Liver (tissue), 8 donors: ENCODE measurements at regions not wholly inside any gene's neighbourhood (a gene's known extent, or its start where the extent isn't known, plus 50 kb on each side); places are given as distances from the start of the nearest gene placed in this dataset.

ENCODE experiments used
- DNase-seq: peaks from one replicate; pipeline ENCODE4 v3.0.0-alpha.2; 2017; ENCODE audit warnings: low spot score
- H3K27ac ChIP-seq, 2 donors: one replicate each; pipeline ENCODE4 v1.7.0; 2013; ENCODE audit warnings: inconsistent platforms in 2 of 2, low read length in 2 of 2, control low read depth in 1 of 2, low read depth in 1 of 2, mild to moderate bottlenecking in 1 of 2
- H3K27me3 ChIP-seq, 4 donors: one replicate each; pipeline versions ENCODE4 v1.6.1 to v1.7.0; 2013; ENCODE audit warnings: low read length in 3 of 4, inconsistent platforms in 1 of 4, mild to moderate bottlenecking in 1 of 4, moderate library complexity in 1 of 4; ENCODE audit not compliant: control insufficient read depth in 4 of 4, insufficient read depth in 4 of 4
- H3K36me3 ChIP-seq, 4 donors: one replicate each; pipeline versions ENCODE4 v1.6.1 to v1.7.0; 2013; ENCODE audit warnings: low read length in 3 of 4, mild to moderate bottlenecking in 3 of 4, low read depth in 1 of 4, moderate library complexity in 1 of 4; ENCODE audit not compliant: control insufficient read depth in 4 of 4, insufficient read depth in 3 of 4
- H3K4me1 ChIP-seq, 4 donors: one replicate each; pipeline versions ENCODE4 v1.6.1 to v1.7.0; 2013; ENCODE audit warnings: low read length in 3 of 4, mild to moderate bottlenecking in 3 of 4, moderate library complexity in 1 of 4; ENCODE audit not compliant: control insufficient read depth in 4 of 4, insufficient read depth in 4 of 4
- H3K4me3 ChIP-seq, 3 donors: one replicate each; pipeline versions ENCODE4 v1.6.1 to v1.7.0; 2013; ENCODE audit warnings: low read length in 3 of 3, control low read depth in 1 of 3, low read depth in 1 of 3, mild to moderate bottlenecking in 1 of 3
- H3K9ac ChIP-seq, 2 donors: one replicate each; pipeline ENCODE4 v1.7.0; 2013; ENCODE audit warnings: low read length in 2 of 2, mild to moderate bottlenecking in 2 of 2, moderate library complexity in 2 of 2, control low read depth in 1 of 2, low read depth in 1 of 2
- H3K9me3 ChIP-seq, 4 donors: one replicate each; pipeline versions ENCODE4 v1.6.1 to v1.7.0; 2013; ENCODE audit warnings: low read length in 3 of 4; ENCODE audit not compliant: control insufficient read depth in 4 of 4
- EGR1 ChIP-seq, 2 donors: IDR thresholded peaks; 2 replicates each; pipeline ENCODE4 v1.6.1; 2016 to 2018; ENCODE audit warnings: antibody characterized with exemption in 2 of 2, low read depth in 2 of 2
- FOXA1 ChIP-seq: IDR thresholded peaks from 2 replicates; pipeline ENCODE4 v1.6.1; 2016; ENCODE audit warnings: antibody characterized with exemption
- FOXA2 ChIP-seq: IDR thresholded peaks from 2 replicates; pipeline ENCODE4 v1.6.1; 2016; ENCODE audit warnings: antibody characterized with exemption
- GABPA ChIP-seq, 2 donors: IDR thresholded peaks in 1 of 2; conservative IDR thresholded peaks in 1 of 2; 2 replicates each; pipeline ENCODE4 v1.6.1; 2016; ENCODE audit warnings: antibody characterized with exemption in 2 of 2, mild to moderate bottlenecking in 1 of 2, moderate library complexity in 1 of 2
- HNF4A ChIP-seq, 2 donors: conservative IDR thresholded peaks; 2 replicates each; pipeline ENCODE4 v1.6.1; 2016; ENCODE audit warnings: antibody characterized with exemption in 2 of 2, mild to moderate bottlenecking in 2 of 2
- HNF4G ChIP-seq: IDR thresholded peaks from 2 replicates; pipeline ENCODE4 v1.6.1; 2016; ENCODE audit warnings: antibody characterized with exemption
- JUND ChIP-seq, 2 donors: IDR thresholded peaks; 2 replicates each; pipeline ENCODE4 v1.6.1; 2016; ENCODE audit warnings: antibody characterized with exemption in 2 of 2
- NR2F2 ChIP-seq: IDR thresholded peaks from 2 replicates; pipeline ENCODE4 v1.6.1; 2016; ENCODE audit warnings: antibody characterized with exemption
- RAD21 ChIP-seq, 2 donors: IDR thresholded peaks; 2 replicates each; pipeline ENCODE4 v1.6.1; 2016; ENCODE audit warnings: antibody characterized with exemption in 2 of 2, mild to moderate bottlenecking in 2 of 2
- RXRA ChIP-seq, 2 donors: IDR thresholded peaks; 2 replicates each; pipeline ENCODE4 v1.6.1; 2017 to 2018; ENCODE audit warnings: antibody characterized with exemption in 2 of 2, mild to moderate bottlenecking in 1 of 2
- SP1 ChIP-seq: IDR thresholded peaks from 2 replicates; pipeline ENCODE4 v1.6.1; 2018; ENCODE audit warnings: antibody characterized with exemption, mild to moderate bottlenecking
- TAF1 ChIP-seq: conservative IDR thresholded peaks from 2 replicates; pipeline ENCODE4 v1.6.1; 2016; ENCODE audit warnings: antibody characterized with exemption, mild to moderate bottlenecking
- YY1 ChIP-seq: IDR thresholded peaks from 2 replicates; pipeline ENCODE4 v1.6.1; 2016; ENCODE audit warnings: antibody characterized with exemption, mild to moderate bottlenecking
- WGBS: extraction: QIAGEN DNeasy Blood & Tissue Kit; methylation state at CpG from one replicate; pipeline ENCODE4 v1.1.7; 2013; 5-methylcytosine and 5-hydroxymethylcytosine counted together
- TF ChIP-seq, protein P1 (sequence below): IDR thresholded peaks from 2 replicates; pipeline ENCODE4 v1.6.1; 2016; ENCODE audit warnings: antibody characterized with exemption
- TF ChIP-seq, protein P2 (sequence below): IDR thresholded peaks from 2 replicates; pipeline ENCODE4 v1.6.1; 2016; ENCODE audit warnings: antibody characterized with exemption, mild to moderate bottlenecking
- TF ChIP-seq, protein P3 (sequence below): IDR thresholded peaks from 2 replicates; pipeline ENCODE4 v1.6.1; 2016; ENCODE audit warnings: antibody characterized with exemption
- TF ChIP-seq, protein P4 (sequence below): IDR thresholded peaks from 2 replicates; pipeline ENCODE4 v1.6.1; 2016; ENCODE audit warnings: antibody characterized with exemption
- TF ChIP-seq, protein P5 (sequence below): fragments of 150-350 bp; IDR thresholded peaks from 2 replicates; pipeline ENCODE4 v1.5.1; 2017; ENCODE audit warnings: improper control_type of control experiment, low read depth, low read length; ENCODE audit not compliant: missing input control
- donor health status: healthy.
- donor health status: healthy.
- donor health status: healthy.
- donor health status: healthy.
- donor health status: healthy.

DNA sequence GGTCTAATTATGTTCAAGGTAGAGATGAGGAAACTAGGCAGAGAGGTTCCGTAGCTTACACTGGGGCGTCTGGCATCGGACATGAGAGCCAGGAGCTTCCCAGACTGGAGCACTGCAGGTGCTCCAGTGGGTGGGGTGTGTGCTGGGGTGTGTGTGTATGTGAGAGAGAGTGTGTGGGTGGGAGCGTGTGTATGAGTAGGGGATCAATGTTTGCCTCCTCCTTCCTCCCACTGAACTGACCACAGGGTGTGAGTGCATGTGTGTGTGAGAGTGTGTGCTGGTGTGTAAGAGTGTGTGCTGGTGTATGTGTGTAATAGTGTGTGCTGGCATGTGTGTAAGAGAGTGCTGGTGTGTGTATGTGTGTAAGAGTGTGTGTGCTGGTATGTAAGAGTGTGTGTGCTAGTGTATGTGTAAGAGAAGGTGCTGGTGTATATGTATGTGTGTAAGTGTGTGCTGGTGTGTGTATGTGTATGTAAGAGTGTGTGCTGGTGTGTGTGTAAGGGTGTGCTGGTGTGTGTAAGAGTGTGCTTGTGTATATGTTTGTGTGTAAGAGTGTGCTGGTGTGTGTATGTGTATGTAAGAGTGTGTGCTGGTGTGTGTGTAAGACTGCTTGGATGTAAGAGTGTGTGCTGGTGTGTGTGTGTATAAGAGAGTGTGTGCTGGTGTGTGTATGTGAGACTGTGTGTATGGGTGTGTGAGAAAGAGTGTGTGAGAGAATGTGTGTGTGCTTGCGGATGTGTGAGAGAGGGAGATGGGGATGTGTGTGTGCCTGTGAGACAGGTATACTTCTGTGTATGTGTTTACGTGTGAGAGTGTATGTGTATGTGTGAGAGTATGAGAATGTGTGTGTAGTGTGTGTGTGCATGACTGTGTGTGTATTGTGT, 139.9 kb downstream of the MRM1 start:
- Histone ChIP-seq H3K9ac (no peak overlapping the region), H3K4me3 (no peak overlapping the region), H3K36me3 (no peaks in the 10 kb centered on the region), H3K9me3 (no peaks in the 10 kb centered on the region), H3K27ac (no peak overlapping the region), H3K4me1 (no peaks in the 10 kb centered on the region), H3K27me3 (peaks cover 0 to 5% (median 0%) of the 10 kb centered on the region in 4 donors)
- no peak for TF ChIP-seq FOXA1
- no peak for TF ChIP-seq HNF4A (conservative IDR thresholded peaks at IDR 0.05)
- no peak for TF ChIP-seq TAF1
- TF ChIP-seq, protein P1, sequence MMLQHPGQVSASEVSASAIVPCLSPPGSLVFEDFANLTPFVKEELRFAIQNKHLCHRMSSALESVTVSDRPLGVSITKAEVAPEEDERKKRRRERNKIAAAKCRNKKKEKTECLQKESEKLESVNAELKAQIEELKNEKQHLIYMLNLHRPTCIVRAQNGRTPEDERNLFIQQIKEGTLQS = no peak
- no peak for TF ChIP-seq RXRA (IDR thresholded peaks at IDR 0.05)
- TF ChIP-seq, protein P2, sequence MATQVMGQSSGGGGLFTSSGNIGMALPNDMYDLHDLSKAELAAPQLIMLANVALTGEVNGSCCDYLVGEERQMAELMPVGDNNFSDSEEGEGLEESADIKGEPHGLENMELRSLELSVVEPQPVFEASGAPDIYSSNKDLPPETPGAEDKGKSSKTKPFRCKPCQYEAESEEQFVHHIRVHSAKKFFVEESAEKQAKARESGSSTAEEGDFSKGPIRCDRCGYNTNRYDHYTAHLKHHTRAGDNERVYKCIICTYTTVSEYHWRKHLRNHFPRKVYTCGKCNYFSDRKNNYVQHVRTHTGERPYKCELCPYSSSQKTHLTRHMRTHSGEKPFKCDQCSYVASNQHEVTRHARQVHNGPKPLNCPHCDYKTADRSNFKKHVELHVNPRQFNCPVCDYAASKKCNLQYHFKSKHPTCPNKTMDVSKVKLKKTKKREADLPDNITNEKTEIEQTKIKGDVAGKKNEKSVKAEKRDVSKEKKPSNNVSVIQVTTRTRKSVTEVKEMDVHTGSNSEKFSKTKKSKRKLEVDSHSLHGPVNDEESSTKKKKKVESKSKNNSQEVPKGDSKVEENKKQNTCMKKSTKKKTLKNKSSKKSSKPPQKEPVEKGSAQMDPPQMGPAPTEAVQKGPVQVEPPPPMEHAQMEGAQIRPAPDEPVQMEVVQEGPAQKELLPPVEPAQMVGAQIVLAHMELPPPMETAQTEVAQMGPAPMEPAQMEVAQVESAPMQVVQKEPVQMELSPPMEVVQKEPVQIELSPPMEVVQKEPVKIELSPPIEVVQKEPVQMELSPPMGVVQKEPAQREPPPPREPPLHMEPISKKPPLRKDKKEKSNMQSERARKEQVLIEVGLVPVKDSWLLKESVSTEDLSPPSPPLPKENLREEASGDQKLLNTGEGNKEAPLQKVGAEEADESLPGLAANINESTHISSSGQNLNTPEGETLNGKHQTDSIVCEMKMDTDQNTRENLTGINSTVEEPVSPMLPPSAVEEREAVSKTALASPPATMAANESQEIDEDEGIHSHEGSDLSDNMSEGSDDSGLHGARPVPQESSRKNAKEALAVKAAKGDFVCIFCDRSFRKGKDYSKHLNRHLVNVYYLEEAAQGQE = no peak
- TF ChIP-seq EGR1 (IDR thresholded peaks at IDR 0.05; ENCODE audit: low read depth in 2 of 2) = no peak
- TF ChIP-seq GABPA (IDR thresholded peaks at IDR 0.05 in 1 of 2, conservative IDR thresholded peaks at IDR 0.05 in 1 of 2) = no peak
- TF ChIP-seq RAD21 (IDR thresholded peaks at IDR 0.05) = no peak
- TF ChIP-seq JUND (IDR thresholded peaks at IDR 0.05) = no peak
- no peak for TF ChIP-seq HNF4G
- no peak for TF ChIP-seq YY1
- TF ChIP-seq, protein P3, sequence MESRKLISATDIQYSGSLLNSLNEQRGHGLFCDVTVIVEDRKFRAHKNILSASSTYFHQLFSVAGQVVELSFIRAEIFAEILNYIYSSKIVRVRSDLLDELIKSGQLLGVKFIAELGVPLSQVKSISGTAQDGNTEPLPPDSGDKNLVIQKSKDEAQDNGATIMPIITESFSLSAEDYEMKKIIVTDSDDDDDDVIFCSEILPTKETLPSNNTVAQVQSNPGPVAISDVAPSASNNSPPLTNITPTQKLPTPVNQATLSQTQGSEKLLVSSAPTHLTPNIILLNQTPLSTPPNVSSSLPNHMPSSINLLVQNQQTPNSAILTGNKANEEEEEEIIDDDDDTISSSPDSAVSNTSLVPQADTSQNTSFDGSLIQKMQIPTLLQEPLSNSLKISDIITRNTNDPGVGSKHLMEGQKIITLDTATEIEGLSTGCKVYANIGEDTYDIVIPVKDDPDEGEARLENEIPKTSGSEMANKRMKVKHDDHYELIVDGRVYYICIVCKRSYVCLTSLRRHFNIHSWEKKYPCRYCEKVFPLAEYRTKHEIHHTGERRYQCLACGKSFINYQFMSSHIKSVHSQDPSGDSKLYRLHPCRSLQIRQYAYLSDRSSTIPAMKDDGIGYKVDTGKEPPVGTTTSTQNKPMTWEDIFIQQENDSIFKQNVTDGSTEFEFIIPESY = no peak
- WGBS = 93% methylated on average over 6 of the region's 6 CpGs
- no peak for DNase-seq

DNA sequence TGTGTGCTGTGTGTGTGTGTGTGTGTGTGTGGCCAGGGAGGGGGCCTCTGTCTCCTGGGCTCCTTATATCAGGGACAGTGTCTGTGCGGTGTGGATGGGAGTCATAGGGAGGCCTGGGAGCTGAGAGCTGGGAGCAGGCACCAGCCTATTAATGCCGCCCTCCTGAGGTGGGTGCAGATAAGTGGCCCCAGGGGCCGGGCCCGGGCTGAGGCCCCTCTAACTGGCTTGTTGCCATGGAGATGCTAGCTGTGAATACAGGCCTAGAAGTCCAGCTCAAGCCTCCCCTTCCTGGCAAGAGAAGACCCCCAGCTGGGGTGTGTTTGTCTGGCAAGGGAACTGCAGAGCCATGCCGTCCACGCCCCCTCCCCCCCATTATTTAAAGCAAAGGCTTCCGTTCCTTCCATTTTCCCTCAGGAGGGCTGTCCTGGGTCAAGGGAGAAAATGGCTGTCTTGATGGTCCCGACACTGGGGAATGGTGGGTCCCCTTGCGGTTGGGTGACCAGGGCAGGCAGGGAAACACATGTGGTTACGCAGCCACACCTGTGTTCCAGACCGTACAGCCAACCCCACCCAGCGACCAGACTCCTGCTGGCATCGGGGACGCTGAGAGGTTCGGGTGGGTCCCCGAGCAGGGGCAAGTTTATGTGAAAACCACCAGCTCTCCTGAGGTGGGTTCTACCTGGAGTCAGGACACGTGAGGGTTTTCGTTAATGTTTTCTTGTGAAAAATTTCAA, 141.1 kb downstream of the MRM1 start:
- no peaks in the 10 kb centered on the region for H3K36me3 ChIP-seq
- no peak overlapping the region for H3K4me3 ChIP-seq
- peaks cover 0 to 5% (median 0%) of the 10 kb centered on the region in 4 donors for H3K27me3 ChIP-seq
- no peak overlapping the region for H3K27ac ChIP-seq
- H3K9ac ChIP-seq = no peak overlapping the region
- no peaks in the 10 kb centered on the region for H3K4me1 ChIP-seq
- no peak for DNase-seq
- H3K9me3 ChIP-seq = no peaks in the 10 kb centered on the region
- 68% methylated on average over 18 of the region's 18 CpGs for WGBS
- TF ChIP-seq YY1 (no peak), GABPA (IDR thresholded peaks at IDR 0.05 in 1 of 2, conservative IDR thresholded peaks at IDR 0.05 in 1 of 2) (no peak), SP1 (no peak), FOXA2 (no peak), JUND (IDR thresholded peaks at IDR 0.05) (no peak), RXRA (IDR thresholded peaks at IDR 0.05) (no peak), RAD21 (IDR thresholded peaks at IDR 0.05) (no peak), HNF4G (no peak), FOXA1 (no peak), TAF1 (no peak), EGR1 (IDR thresholded peaks at IDR 0.05; ENCODE audit: low read depth in 2 of 2) (no peak), NR2F2 (no peak)
- TF ChIP-seq, protein P4, sequence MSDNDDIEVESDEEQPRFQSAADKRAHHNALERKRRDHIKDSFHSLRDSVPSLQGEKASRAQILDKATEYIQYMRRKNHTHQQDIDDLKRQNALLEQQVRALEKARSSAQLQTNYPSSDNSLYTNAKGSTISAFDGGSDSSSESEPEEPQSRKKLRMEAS = no peak
- TF ChIP-seq, protein P5, sequence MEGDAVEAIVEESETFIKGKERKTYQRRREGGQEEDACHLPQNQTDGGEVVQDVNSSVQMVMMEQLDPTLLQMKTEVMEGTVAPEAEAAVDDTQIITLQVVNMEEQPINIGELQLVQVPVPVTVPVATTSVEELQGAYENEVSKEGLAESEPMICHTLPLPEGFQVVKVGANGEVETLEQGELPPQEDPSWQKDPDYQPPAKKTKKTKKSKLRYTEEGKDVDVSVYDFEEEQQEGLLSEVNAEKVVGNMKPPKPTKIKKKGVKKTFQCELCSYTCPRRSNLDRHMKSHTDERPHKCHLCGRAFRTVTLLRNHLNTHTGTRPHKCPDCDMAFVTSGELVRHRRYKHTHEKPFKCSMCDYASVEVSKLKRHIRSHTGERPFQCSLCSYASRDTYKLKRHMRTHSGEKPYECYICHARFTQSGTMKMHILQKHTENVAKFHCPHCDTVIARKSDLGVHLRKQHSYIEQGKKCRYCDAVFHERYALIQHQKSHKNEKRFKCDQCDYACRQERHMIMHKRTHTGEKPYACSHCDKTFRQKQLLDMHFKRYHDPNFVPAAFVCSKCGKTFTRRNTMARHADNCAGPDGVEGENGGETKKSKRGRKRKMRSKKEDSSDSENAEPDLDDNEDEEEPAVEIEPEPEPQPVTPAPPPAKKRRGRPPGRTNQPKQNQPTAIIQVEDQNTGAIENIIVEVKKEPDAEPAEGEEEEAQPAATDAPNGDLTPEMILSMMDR = no peak
- TF ChIP-seq, protein P3 = no peak
